ENCODE measurements at regions not wholly inside any gene's neighbourhood (a gene's known extent, or its start where the extent isn't known, plus 50 kb on each side); places are given as distances from the start of the nearest gene placed in this dataset.

GRCh38 chr2:118714118-118714517, 133.3 kb downstream of the EN1 start:
- Histone ChIP-seq H3K18ac (ENCODE audit: low read length) (no peak overlapping the region), H4K91ac (ENCODE audit: low read depth, low read length, poor library complexity) (no peak overlapping the region), H3K9ac (ENCODE audit: low read depth, low read length, poor library complexity) (no peak overlapping the region), H3K27me3 (ENCODE audit: control insufficient read depth in 3 of 3, insufficient read depth in 3 of 3, low read depth in 1 of 3, low read length in 3 of 3) (no peaks in the 10 kb centered on the region), H3K9me3 (replicated peaks in 1 of 2; ENCODE audit: control insufficient read depth in 2 of 2, insufficient read depth in 1 of 2, low read depth in 1 of 2, low read length in 2 of 2) (no peaks in the 10 kb centered on the region), H3K23ac (ENCODE audit: low read depth, low read length, poor library complexity) (no peak overlapping the region), H3K4ac (ENCODE audit: low read length) (no peak overlapping the region), H3K14ac (ENCODE audit: low read length) (no peak overlapping the region), H3K36me3 (replicated peaks in 1 of 2; ENCODE audit: control insufficient read depth in 2 of 2, insufficient read depth in 2 of 2, low read length in 2 of 2) (no peaks in the 10 kb centered on the region), H3K79me1 (ENCODE audit: low read depth, low read length) (no peaks in the 10 kb centered on the region), H3K4me2 (ENCODE audit: insufficient read depth, low read length, poor library complexity, severe bottlenecking) (no peak overlapping the region), H2BK15ac (ENCODE audit: low read length) (no peak overlapping the region), H3K4me1 (ENCODE audit: control insufficient read depth in 2 of 2, insufficient read depth in 1 of 2, low read depth in 1 of 2, low read length in 2 of 2) (no peaks in the 10 kb centered on the region), H2BK5ac (ENCODE audit: low read length) (no peak overlapping the region), H2AK5ac (ENCODE audit: low read depth, low read length) (no peak overlapping the region), H4K8ac (ENCODE audit: low read depth, low read length) (no peak overlapping the region), H2AFZ (ENCODE audit: low read length) (no peak overlapping the region), H3K27ac (replicated peaks; ENCODE audit: low read length) (no peak overlapping the region), H3K4me3 (ENCODE audit: low read length in 2 of 2) (no peak overlapping the region), H2BK120ac (ENCODE audit: low read depth, low read length) (no peak overlapping the region), H2BK12ac (ENCODE audit: low read length) (no peak overlapping the region)
- WGBS, 2 donors (ENCODE audit: extremely low coverage in 2 of 2, insufficient read length in 2 of 2, insufficient replicate concordance in 1 of 2): no CpG with 5 or more reads among the region's 6 CpGs
- DNase-seq (ENCODE audit: low spot score): no peak

GRCh38 chr2:118711603-118712002, 135.8 kb downstream of the EN1 start:
- no peak overlapping the region for H2BK5ac ChIP-seq (ENCODE audit: low read length)
- WGBS, 2 donors (ENCODE audit: extremely low coverage in 2 of 2, insufficient read length in 2 of 2, insufficient replicate concordance in 1 of 2): no CpG with 5 or more reads among the region's 5 CpGs
- no peak for DNase-seq (ENCODE audit: low spot score)

GRCh38 chr2:118710481-118710880, 137.0 kb downstream of the EN1 start:
- Histone ChIP-seq H2BK120ac (ENCODE audit: low read depth, low read length) (no peak overlapping the region), H3K27ac (replicated peaks; ENCODE audit: low read length) (no peak overlapping the region), H2AFZ (ENCODE audit: low read length) (no peak overlapping the region), H3K4me3 (ENCODE audit: low read length in 2 of 2) (no peak overlapping the region), H3K79me1 (ENCODE audit: low read depth, low read length) (no peaks in the 10 kb centered on the region), H3K18ac (ENCODE audit: low read length) (no peak overlapping the region), H2BK5ac (ENCODE audit: low read length) (no peak overlapping the region), H4K91ac (ENCODE audit: low read depth, low read length, poor library complexity) (no peak overlapping the region), H3K9ac (ENCODE audit: low read depth, low read length, poor library complexity) (no peak overlapping the region), H3K14ac (ENCODE audit: low read length) (no peak overlapping the region), H2BK15ac (ENCODE audit: low read length) (no peak overlapping the region), H3K23ac (ENCODE audit: low read depth, low read length, poor library complexity) (no peak overlapping the region), H3K36me3 (replicated peaks in 1 of 2; ENCODE audit: control insufficient read depth in 2 of 2, insufficient read depth in 2 of 2, low read length in 2 of 2) (no peaks in the 10 kb centered on the region), H3K27me3 (ENCODE audit: control insufficient read depth in 3 of 3, insufficient read depth in 3 of 3, low read depth in 1 of 3, low read length in 3 of 3) (no peaks in the 10 kb centered on the region), H4K8ac (ENCODE audit: low read depth, low read length) (no peak overlapping the region), H3K4me1 (ENCODE audit: control insufficient read depth in 2 of 2, insufficient read depth in 1 of 2, low read depth in 1 of 2, low read length in 2 of 2) (no peaks in the 10 kb centered on the region), H3K9me3 (replicated peaks in 1 of 2; ENCODE audit: control insufficient read depth in 2 of 2, insufficient read depth in 1 of 2, low read depth in 1 of 2, low read length in 2 of 2) (no peaks in the 10 kb centered on the region), H3K4ac (ENCODE audit: low read length) (no peak overlapping the region), H3K4me2 (ENCODE audit: insufficient read depth, low read length, poor library complexity, severe bottlenecking) (no peak overlapping the region), H2BK12ac (ENCODE audit: low read length) (no peak overlapping the region), H2AK5ac (ENCODE audit: low read depth, low read length) (no peak overlapping the region)
- no peak for DNase-seq (ENCODE audit: low spot score)
- no CpG with 5 or more reads among the region's 2 CpGs for WGBS, 2 donors (ENCODE audit: extremely low coverage in 2 of 2, insufficient read length in 2 of 2, insufficient replicate concordance in 1 of 2)

More at GRCh38 chr2:118711603-118712002, 135.8 kb downstream of the EN1 start:
- Histone ChIP-seq H3K27ac (replicated peaks; ENCODE audit: low read length) (no peak overlapping the region), H3K9ac (ENCODE audit: low read depth, low read length, poor library complexity) (no peak overlapping the region), H3K36me3 (replicated peaks in 1 of 2; ENCODE audit: control insufficient read depth in 2 of 2, insufficient read depth in 2 of 2, low read length in 2 of 2) (no peaks in the 10 kb centered on the region), H3K14ac (ENCODE audit: low read length) (no peak overlapping the region), H3K4me2 (ENCODE audit: insufficient read depth, low read length, poor library complexity, severe bottlenecking) (no peak overlapping the region), H3K4me1 (ENCODE audit: control insufficient read depth in 2 of 2, insufficient read depth in 1 of 2, low read depth in 1 of 2, low read length in 2 of 2) (no peaks in the 10 kb centered on the region), H3K4ac (ENCODE audit: low read length) (no peak overlapping the region), H3K9me3 (replicated peaks in 1 of 2; ENCODE audit: control insufficient read depth in 2 of 2, insufficient read depth in 1 of 2, low read depth in 1 of 2, low read length in 2 of 2) (no peaks in the 10 kb centered on the region), H2AK5ac (ENCODE audit: low read depth, low read length) (no peak overlapping the region), H3K79me1 (ENCODE audit: low read depth, low read length) (no peaks in the 10 kb centered on the region), H3K27me3 (ENCODE audit: control insufficient read depth in 3 of 3, insufficient read depth in 3 of 3, low read depth in 1 of 3, low read length in 3 of 3) (no peaks in the 10 kb centered on the region), H2BK12ac (ENCODE audit: low read length) (no peak overlapping the region), H3K18ac (ENCODE audit: low read length) (no peak overlapping the region), H3K23ac (ENCODE audit: low read depth, low read length, poor library complexity) (no peak overlapping the region), H3K4me3 (ENCODE audit: low read length in 2 of 2) (no peak overlapping the region), H4K91ac (ENCODE audit: low read depth, low read length, poor library complexity) (no peak overlapping the region), H2AFZ (ENCODE audit: low read length) (no peak overlapping the region), H4K8ac (ENCODE audit: low read depth, low read length) (no peak overlapping the region), H2BK15ac (ENCODE audit: low read length) (no peak overlapping the region), H2BK120ac (ENCODE audit: low read depth, low read length) (no peak overlapping the region)

- no CpG with 5 or more reads among the region's 3 CpGs for WGBS, 2 donors (ENCODE audit: extremely low coverage in 2 of 2, insufficient read length in 2 of 2, insufficient replicate concordance in 1 of 2)
- H2AFZ ChIP-seq (ENCODE audit: low read length): no peak overlapping the region
- H2BK15ac ChIP-seq (ENCODE audit: low read length): no peak overlapping the region
- no peaks in the 10 kb centered on the region for H3K36me3 ChIP-seq (replicated peaks in 1 of 2; ENCODE audit: control insufficient read depth in 2 of 2, insufficient read depth in 2 of 2, low read length in 2 of 2)
- H3K9ac ChIP-seq (ENCODE audit: low read depth, low read length, poor library complexity): no peak overlapping the region
- no peak overlapping the region for H4K8ac ChIP-seq (ENCODE audit: low read depth, low read length)
- no peak overlapping the region for H3K27ac ChIP-seq (replicated peaks; ENCODE audit: low read length)
- no peak overlapping the region for H2AK5ac ChIP-seq (ENCODE audit: low read depth, low read length)
- no peak overlapping the region for H2BK5ac ChIP-seq (ENCODE audit: low read length)
- H2BK12ac ChIP-seq (ENCODE audit: low read length): no peak overlapping the region
- H3K4me3 ChIP-seq (ENCODE audit: low read length in 2 of 2): no peak overlapping the region
- H3K79me1 ChIP-seq (ENCODE audit: low read depth, low read length): no peaks in the 10 kb centered on the region
- H2BK120ac ChIP-seq (ENCODE audit: low read depth, low read length): no peak overlapping the region
- no peak overlapping the region for H4K91ac ChIP-seq (ENCODE audit: low read depth, low read length, poor library complexity)
- DNase-seq (ENCODE audit: low spot score): no peak
- H3K14ac ChIP-seq (ENCODE audit: low read length): no peak overlapping the region
- H3K4me1 ChIP-seq (ENCODE audit: control insufficient read depth in 2 of 2, insufficient read depth in 1 of 2, low read depth in 1 of 2, low read length in 2 of 2): no peaks in the 10 kb centered on the region
- no peak overlapping the region for H3K18ac ChIP-seq (ENCODE audit: low read length)
- H3K4me2 ChIP-seq (ENCODE audit: insufficient read depth, low read length, poor library complexity, severe bottlenecking): no peak overlapping the region
- H3K9me3 ChIP-seq (replicated peaks in 1 of 2; ENCODE audit: control insufficient read depth in 2 of 2, insufficient read depth in 1 of 2, low read depth in 1 of 2, low read length in 2 of 2): no peaks in the 10 kb centered on the region
- no peaks in the 10 kb centered on the region for H3K27me3 ChIP-seq (ENCODE audit: control insufficient read depth in 3 of 3, insufficient read depth in 3 of 3, low read depth in 1 of 3, low read length in 3 of 3)
- no peak overlapping the region for H3K23ac ChIP-seq (ENCODE audit: low read depth, low read length, poor library complexity)
- no peak overlapping the region for H3K4ac ChIP-seq (ENCODE audit: low read length)
These were observed 137.7 kb downstream of the EN1 start for GRCh38 chr2:118709786-118710185.
